Testis (tissue), 2 donors: ENCODE measurements at regions not wholly inside any gene's neighbourhood (a gene's known extent, or its start where the extent isn't known, plus 50 kb on each side); places are given as distances from the start of the nearest gene placed in this dataset.

Experiments
- POLR2A ChIP-seq: fragments of 450-650 bp; IDR thresholded peaks from one replicate; pipeline ENCODE4 v1.6.1; 2017; ENCODE audit warnings: antibody characterized with exemption, mild to moderate bottlenecking, moderate library complexity
- TF ChIP-seq, protein P1 (sequence below), 3 experiments: fragments of 450-650 bp in 2 of 3; fragments of 200-600 bp in 1 of 3; sonication (generic) in 1 of 3; IDR thresholded peaks; one replicate each; pipeline ENCODE4 v1.5.1; 2016 to 2019; ENCODE audit warnings: antibody characterized with exemption in 3 of 3, mild to moderate bottlenecking in 2 of 3, moderate library complexity in 1 of 3

- TF ChIP-seq, protein P1, sequence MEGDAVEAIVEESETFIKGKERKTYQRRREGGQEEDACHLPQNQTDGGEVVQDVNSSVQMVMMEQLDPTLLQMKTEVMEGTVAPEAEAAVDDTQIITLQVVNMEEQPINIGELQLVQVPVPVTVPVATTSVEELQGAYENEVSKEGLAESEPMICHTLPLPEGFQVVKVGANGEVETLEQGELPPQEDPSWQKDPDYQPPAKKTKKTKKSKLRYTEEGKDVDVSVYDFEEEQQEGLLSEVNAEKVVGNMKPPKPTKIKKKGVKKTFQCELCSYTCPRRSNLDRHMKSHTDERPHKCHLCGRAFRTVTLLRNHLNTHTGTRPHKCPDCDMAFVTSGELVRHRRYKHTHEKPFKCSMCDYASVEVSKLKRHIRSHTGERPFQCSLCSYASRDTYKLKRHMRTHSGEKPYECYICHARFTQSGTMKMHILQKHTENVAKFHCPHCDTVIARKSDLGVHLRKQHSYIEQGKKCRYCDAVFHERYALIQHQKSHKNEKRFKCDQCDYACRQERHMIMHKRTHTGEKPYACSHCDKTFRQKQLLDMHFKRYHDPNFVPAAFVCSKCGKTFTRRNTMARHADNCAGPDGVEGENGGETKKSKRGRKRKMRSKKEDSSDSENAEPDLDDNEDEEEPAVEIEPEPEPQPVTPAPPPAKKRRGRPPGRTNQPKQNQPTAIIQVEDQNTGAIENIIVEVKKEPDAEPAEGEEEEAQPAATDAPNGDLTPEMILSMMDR (IDR thresholded peaks at IDR 0.05): no peak
- TF ChIP-seq POLR2A: no peak
Measured at GRCh38 chr4:28256295-28256694, 1395.7 kb downstream of the STIM2 start.
